ENCODE measurements at regions not wholly inside any gene's neighbourhood (a gene's known extent, or its start where the extent isn't known, plus 50 kb on each side); places are given as distances from the start of the nearest gene placed in this dataset.
"Not testable (repeated sequence)": the region's sequence is repeated elsewhere in the genome, so short reads cannot be mapped to it uniquely, and the experiment has no call there.

DNA sequence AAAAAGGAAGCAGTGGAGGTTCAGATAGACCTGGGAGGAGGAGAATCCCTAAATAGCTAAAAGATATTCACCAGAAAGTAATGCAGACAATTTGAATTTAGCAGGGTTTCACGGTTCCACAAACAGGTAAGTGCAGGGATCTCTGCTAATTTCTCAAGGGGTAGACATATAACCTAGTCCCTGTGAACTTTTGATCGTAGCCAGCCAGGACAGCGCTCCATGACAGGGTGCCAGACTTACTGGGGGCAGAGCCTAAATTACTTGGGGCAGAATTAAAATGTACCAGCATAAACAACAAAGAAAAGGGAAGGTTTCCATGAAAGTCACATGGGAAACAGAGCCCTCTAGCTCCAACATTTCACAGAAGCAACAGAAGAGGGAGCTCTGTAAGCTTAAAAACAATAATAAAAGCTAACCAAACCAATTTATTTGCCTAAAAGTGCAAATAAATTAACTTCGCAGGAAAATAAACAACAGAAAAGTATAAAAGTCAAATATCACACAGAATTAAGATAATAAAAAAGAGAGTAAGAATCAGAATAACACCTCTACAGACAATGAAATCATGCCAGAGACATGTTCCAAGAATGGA lies 198.3 kb downstream of the DUSP10 start:
- no peak for DNase-seq

DNA sequence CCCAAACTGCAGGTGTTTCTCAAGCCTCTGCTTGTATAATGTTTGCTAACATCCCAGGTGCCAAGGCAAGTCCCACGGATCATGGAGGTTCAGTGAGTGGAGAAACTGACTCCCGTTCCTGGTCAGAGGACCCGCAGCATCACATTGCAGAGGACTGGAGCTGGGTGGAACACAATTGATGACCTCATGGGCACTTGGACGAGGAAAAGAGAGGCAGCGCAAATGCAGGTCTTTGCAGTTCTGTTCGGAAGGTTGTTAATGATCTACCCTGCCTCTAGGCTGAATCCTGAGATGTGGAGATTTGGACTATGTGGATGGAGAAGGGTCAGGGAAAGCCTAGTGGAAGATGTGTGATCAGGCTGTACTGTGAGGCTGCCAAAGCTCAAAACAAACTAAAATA lies 192.9 kb downstream of the DUSP10 start:
- DNase-seq = no peak

GRCh38 chr1:221549815-221550214 lies 192.1 kb downstream of the DUSP10 start:
- no peak for DNase-seq

DNA sequence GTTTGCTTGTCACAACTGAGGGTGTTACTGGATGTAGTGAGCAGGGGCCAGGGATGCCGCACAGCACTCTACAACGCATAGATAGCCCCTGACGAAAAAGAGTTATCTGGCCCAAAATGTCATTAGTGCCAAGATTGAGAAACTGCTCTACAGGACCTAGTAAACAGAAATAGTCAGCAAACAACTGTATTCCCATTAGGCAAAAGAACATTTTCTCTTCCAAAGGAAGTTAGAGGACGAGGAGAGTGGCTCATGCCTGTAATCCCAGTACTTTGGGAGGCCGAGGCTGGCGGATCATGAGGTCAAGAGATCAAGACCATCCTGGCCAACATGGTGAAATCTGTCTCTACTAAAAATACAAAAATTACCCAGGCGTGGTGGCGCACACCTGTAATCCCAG lies 189.1 kb downstream of the DUSP10 start:
- not testable (repeated sequence) for DNase-seq

GRCh38 chr1:221555689-221556433 lies 186.0 kb downstream of the DUSP10 start:
- DNase-seq = no peak

GRCh38 chr1:221556435-221556834 lies 185.5 kb downstream of the DUSP10 start:
- no peak for DNase-seq

DNA sequence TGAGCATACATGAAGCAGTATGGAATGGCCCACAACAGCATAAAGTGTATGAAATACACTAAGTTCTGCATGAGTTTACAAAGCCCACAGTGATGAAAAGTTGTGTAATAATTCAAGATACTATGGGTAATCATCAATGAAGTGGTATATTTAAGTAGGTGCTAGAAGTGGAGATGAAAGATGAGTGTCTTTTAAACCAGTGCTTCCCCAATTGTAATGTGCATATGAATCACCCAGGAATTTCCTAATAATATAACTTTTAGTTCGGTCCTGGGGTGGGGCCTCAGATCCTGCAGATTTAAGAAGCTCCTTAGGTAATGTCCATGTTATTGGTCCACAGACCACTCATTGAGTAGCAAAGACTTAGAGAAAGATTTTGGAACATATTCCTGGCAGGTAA lies 184.9 kb downstream of the DUSP10 start:
- DNase-seq = no peak

DNA sequence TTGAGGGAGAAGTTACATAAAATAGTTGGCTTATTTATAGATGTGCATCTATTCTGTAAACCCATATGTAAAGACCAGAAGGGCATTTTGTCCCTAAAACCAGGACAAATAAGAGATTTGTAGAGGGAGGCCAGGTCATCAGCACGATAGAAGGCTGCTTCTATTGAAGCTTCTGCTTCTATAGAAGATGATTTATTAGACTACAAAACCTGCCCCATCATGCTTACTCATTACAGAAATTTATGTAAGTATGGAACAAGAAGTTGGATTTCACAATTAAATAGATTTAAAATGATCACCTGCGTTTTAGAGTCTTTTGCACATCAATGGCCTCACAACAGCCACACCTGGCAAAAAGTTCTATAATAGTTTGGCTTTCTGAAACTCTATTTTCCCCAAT lies 183.5 kb downstream of the DUSP10 start:
- DNase-seq = no peak

- DNase-seq = no peak
Observed at GRCh38 chr1:221559911-221560310, 182.0 kb downstream of the DUSP10 start.

DNA sequence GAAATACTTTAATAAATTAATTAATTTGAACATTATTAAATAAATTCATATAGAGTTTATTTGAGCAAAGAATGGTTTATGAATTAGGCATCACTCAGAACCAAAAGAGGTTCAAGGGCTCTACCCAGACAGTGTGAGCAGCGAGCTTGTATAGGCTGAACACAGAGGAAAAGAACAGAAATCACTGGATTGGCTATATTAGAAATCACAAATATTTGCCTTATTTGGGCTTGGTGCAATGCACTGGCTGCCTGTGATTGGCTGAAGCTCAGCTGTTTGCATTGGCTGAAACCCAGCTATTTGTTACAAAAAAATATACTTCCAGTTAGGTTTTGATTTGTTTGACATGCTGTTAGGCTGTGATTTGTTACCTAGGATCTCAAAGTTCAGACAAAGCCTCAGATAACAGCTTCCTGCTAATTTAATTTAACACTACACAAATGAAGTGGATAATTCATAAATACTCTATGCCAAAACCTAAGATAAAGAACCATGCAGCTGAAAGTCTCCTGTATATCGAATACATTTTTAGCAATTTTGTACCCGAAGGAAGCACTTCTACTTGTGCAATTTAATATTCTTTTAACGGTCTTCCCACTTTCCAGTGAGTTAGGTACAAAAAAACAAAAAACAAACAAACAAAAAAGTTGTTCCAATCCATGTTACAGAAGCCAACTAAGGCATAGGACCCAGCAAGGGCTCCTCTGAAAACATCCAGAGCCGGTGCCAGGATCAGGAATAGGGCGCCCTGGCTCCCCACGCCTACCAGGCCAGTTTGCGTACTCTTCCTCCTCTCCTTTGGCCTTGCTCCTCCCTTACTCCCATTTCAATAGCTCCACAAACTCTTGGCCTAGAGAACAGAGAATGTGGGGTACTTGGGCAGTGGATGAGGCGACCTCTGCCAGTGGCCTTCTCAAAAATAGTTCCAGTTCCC lies 179.1 kb downstream of the DUSP10 start:
- no peak for DNase-seq

- no peak for DNase-seq
Observed at GRCh38 chr1:221563476-221563921, 178.4 kb downstream of the DUSP10 start.

- no peak for DNase-seq
Observed at GRCh38 chr1:221564891-221565290, 177.0 kb downstream of the DUSP10 start.

- no peak for DNase-seq
Observed at GRCh38 chr1:221565711-221566110, 176.2 kb downstream of the DUSP10 start.

GRCh38 chr1:221567859-221568507 lies 173.9 kb downstream of the DUSP10 start:
- no peak for DNase-seq

GRCh38 chr1:221573756-221574155 lies 168.1 kb downstream of the DUSP10 start:
- no peak for DNase-seq

DNA sequence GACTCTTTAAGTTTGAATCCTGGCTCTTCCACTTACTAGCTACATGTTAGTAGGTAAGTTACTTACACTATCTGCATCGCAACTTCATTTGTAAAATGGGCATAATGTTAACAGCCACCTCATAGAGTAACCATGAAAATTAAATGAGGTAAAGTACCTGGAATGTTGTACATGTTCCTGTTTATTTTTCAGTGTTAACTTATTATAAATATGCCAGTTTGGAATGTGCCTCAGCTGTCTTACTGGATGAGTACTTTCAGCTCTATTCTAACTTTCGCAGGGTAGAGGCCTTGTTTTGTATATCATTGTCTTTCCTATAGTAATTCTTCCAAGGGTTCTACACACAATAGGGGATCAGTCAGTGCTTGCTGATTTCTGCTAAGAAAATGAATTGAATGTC lies 167.4 kb downstream of the DUSP10 start:
- DNase-seq = no peak

GRCh38 chr1:221575605-221576004 lies 166.3 kb downstream of the DUSP10 start:
- DNase-seq = no peak

DNA sequence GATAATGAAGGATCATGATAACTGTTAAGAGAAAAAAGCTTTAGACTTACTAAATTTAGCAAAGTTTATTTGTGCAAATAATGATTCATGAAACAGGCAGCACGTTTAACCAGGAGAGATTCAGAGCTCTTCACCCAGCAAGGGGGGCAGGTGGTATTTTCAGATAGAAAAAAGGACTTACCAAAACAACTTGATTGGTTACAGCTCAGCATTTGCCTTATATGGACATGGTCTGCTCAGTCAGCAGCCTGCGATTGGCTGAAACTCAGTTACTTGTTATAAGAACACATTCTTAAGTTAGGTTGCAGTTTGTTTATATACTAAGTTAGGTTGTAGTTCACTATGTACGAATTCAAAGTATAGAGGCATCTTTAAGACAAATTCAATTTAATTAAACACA lies 165.6 kb downstream of the DUSP10 start:
- DNase-seq = no peak

DNA sequence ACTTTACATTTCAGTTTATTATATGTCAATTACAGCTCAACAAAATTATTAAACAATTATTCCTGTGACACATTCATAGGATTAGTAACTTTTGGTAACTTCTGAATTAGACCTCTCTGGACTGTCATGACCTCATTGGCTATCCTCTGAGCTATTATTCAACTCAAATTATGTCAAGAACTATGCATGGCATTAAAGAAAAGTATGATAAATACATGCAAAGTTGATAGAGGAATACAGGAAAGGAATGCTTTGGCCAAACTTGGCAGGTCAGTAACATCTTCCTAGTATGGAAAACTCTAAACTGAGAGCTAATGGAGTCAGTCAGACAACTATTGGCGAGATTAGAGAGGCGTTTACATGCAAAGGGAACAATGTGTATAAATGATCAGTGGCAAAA lies 158.4 kb downstream of the DUSP10 start:
- DNase-seq = no peak

GRCh38 chr1:221587013-221587412 lies 154.9 kb downstream of the DUSP10 start:
- not testable (repeated sequence) for DNase-seq

DNA sequence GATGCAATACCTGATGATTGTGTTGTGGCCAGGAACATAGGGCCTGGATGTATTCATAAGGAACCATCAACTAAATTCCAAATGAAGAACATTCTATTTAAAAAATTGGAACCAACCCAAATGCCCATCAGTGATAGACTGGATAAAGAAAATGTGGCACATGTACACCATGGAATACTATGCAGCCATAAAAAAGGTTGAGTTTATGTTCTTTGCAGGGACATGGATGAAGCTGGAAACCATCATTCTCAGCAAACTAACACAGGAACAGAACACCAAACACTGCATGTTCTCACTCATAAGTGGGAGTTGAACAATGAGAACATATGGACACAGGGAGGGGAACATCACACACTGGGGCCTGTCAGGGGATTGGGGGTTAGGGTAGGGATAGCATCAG lies 150.6 kb downstream of the DUSP10 start:
- DNase-seq = not testable (repeated sequence)

DNA sequence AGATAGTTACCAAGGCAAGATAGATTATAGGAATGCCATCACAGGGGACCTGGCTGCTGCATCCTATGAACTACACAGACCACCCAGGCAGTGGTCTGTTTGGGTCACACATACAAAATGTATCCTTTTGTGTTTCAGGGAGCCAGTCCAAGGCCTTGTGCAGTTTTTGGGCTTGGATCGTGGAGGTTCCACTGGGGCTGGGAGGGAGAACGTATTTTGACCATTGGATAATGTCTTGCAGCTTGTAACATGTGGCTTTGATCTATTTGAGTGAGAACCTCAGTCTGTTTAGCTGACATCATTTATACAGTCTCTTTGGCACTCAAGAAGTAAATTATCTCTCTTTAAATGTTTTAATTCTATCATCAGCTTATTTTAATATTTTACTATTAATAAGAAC lies 147.3 kb downstream of the DUSP10 start:
- no peak for DNase-seq

- DNase-seq = no peak
Observed at GRCh38 chr1:221598122-221598521, 143.8 kb downstream of the DUSP10 start.

Data from activated CD4-positive, alpha-beta T cell treated with anti-CD3 and anti-CD28 coated beads, Interleukin-2, amount 50 U/mL, for 1 hour (primary cell).